ENCODE measurements at regions not wholly inside any gene's neighbourhood (a gene's known extent, or its start where the extent isn't known, plus 50 kb on each side); places are given as distances from the start of the nearest gene placed in this dataset.

DNA sequence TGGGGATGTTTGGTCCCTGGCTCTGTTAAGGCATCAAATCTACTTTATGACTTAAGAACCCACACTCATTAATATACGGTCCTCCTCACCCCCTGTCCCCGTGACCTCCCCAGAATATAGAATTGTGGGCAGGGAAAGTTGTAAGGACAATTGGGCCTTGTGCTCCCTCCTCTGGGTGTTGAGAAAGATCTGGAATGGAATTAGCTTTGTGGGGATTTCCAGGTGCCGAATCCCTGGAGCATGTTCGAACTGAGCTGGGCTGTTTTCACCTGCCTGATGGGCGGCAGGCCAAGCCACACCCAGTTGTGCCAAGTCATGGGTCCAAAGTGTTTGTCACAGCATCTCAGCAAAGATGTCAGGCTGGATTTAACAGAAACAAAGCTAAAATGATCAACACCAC lies 349.3 kb upstream of the KLF3 start:
- ATAC-seq: no peak
- Histone ChIP-seq H3K27me3 (ENCODE audit: control insufficient read depth, insufficient read depth) (no peaks in the 10 kb centered on the region), H3K4me3 (ENCODE audit: low read length) (no peak overlapping the region), H3K4me1 (ENCODE audit: control insufficient read depth, insufficient read depth, low read length) (no peaks in the 10 kb centered on the region), H3K27ac (ENCODE audit: low read length) (no peak overlapping the region), H3K9me3 (ENCODE audit: control insufficient read depth, low read length) (no peaks in the 10 kb centered on the region)
- intact Hi-C loops (cut with DNase I): loop anchor here in 3 of 4 donors (5.0 to 10.0 kb wide), 3 partner anchors 130 to 358 kb away; no protein-coding TSS in a partner anchor
- WGBS: 74% methylated on average over 5 of the region's 5 CpGs
- DNase-seq: no peak

DNA sequence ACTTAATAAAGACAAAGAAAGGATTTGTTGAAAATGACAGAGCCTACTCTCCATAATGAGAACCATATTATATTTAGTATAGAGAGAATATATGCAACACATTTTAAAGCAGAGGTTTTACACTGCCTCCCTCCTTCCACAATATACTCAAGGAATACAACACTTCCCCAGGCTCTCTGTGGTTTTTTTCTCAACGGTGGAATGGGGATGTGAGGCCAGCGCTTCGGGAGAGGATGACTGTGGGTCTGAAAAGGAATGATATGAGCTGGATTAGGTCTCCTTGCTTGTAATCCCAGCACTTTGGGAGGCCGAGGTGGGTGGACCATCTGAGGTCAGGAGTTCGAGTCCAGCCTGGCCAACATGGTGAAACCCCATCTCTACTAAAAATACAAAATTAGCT lies 348.7 kb upstream of the KLF3 start:
- H3K4me1 ChIP-seq (ENCODE audit: control insufficient read depth, insufficient read depth, low read length): no peaks in the 10 kb centered on the region
- H3K27ac ChIP-seq (ENCODE audit: low read length): no peak overlapping the region
- no peak for DNase-seq
- no peak overlapping the region for H3K4me3 ChIP-seq (ENCODE audit: low read length)
- intact Hi-C loops (cut with DNase I): loop anchor here in 3 of 4 donors (5.0 to 10.0 kb wide), 3 partner anchors 130 to 357 kb away; no protein-coding TSS in a partner anchor
- no peaks in the 10 kb centered on the region for H3K27me3 ChIP-seq (ENCODE audit: control insufficient read depth, insufficient read depth)
- WGBS: 83% methylated on average over 5 of the region's 5 CpGs
- no peak for ATAC-seq
- H3K9me3 ChIP-seq (ENCODE audit: control insufficient read depth, low read length): no peaks in the 10 kb centered on the region

DNA sequence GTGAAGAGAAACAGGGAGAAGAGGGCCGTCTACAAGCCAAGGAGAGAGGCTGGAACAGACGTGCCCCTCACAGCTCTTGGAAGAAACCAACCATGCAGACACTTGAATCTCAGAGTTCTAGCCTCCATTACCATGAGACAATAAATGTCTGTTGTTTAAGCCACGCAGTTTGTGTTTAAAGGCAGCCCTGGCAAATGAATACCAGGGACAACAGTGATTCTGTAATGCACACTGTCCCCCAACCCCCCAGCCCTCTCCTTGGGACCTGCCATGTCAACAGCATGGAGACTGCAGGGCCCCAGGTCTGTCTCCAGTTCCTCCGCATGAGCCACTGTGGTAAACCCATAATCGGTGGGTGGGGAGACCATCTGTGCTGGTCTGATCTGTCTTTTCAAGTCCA lies 348.0 kb upstream of the KLF3 start:
- H3K9me3 ChIP-seq (ENCODE audit: control insufficient read depth, low read length): no peaks in the 10 kb centered on the region
- no peak for ATAC-seq
- WGBS: 93% methylated on average over 5 of the region's 5 CpGs
- no peak for DNase-seq
- H3K4me3 ChIP-seq (ENCODE audit: low read length): no peak overlapping the region
- no peak overlapping the region for H3K27ac ChIP-seq (ENCODE audit: low read length)
- no peaks in the 10 kb centered on the region for H3K4me1 ChIP-seq (ENCODE audit: control insufficient read depth, insufficient read depth, low read length)
- intact Hi-C loops (cut with DNase I): loop anchor here in 3 of 4 donors (5.0 to 10.0 kb wide), 3 partner anchors 131 to 356 kb away; no protein-coding TSS in a partner anchor
- no peaks in the 10 kb centered on the region for H3K27me3 ChIP-seq (ENCODE audit: control insufficient read depth, insufficient read depth)

DNA sequence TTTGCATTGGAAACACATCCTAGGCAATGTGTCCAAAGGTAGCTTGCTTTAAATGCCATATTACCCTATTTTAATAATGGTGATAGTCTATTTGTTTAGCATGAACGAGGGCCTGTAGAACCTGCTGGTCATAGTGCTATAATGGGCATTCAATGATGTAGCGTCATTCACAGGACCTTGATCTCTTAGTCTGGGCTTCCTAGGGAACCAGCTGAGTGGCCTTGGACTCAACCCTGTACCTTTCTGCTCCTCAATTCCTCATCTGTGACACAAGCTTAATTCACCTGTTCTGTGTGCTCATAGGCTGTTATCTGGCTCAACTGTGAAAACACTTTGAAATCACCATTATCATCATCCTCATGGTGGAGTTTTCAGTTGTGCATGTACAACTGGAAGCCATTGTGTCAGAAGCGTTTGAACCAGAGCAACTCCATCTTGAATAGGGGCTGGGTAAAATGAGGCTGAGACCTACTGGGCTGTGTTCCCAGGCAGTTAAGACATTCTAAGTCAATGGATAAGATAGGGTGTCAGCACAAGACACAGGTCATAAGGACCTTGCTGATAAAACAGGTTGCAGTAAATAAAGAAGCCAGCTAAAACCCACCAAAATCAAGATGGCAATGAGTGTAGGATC lies 346.8 kb upstream of the KLF3 start:
- Histone ChIP-seq H3K9me3 (ENCODE audit: control insufficient read depth, low read length) (no peaks in the 10 kb centered on the region), H3K4me3 (ENCODE audit: low read length) (no peak overlapping the region), H3K27ac (ENCODE audit: low read length) (no peak overlapping the region), H3K27me3 (ENCODE audit: control insufficient read depth, insufficient read depth) (no peaks in the 10 kb centered on the region), H3K4me1 (ENCODE audit: control insufficient read depth, insufficient read depth, low read length) (no peaks in the 10 kb centered on the region)
- intact Hi-C loops (cut with DNase I): loop anchor here in 3 of 4 donors (5.0 to 10.0 kb wide), 3 partner anchors 132 to 355 kb away; no protein-coding TSS in a partner anchor
- DNase-seq (no peak), ATAC-seq (no peak)
- WGBS: 98% methylated on average over 3 of the region's 3 CpGs

DNA sequence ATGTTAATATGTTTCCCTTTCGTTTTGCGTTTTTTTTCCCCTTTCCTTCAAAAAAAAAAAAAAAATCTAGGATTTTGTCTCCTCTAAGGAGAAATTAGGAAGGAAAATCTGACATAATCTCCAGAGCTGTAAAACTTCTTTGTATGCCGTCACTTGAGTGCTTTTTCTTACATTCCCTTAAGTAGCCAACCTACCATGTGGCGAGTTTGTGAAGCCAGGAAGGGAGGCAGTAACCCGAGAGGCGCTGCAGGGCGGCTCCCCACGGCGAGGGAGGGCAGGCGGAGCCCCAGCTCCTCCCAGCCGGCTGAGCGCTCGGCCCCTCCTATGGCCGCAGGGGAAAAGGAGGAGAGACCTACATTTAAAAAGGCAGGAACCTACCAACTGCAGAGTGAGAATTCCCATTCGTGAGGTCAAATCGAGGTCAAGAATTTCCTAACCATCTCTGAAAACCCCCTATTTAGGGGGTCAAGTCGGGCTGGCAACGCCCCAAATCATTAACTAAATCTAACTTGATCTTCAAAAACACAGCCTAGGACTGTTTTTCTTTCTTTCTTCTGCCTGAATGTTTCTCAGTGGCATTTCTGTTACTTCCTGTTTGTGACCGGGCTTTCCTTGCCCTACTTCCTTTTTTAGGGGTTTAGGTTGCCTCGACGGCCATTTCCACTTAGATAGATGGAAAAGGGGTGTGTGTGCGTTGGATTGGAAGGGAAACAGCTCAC lies 345.1 kb upstream of the KLF3 start:
- peak overlapping the region; percentile 94 for H3K27ac ChIP-seq (ENCODE audit: low read length)
- WGBS: 2% methylated on average over 22 of the region's 22 CpGs
- H3K4me3 ChIP-seq (ENCODE audit: low read length): peak overlapping the region; percentile 46
- no peaks in the 10 kb centered on the region for H3K4me1 ChIP-seq (ENCODE audit: control insufficient read depth, insufficient read depth, low read length)
- ATAC-seq (peak; percentile 98), DNase-seq (peak; percentile 93 to 96 (median 96))
- intact Hi-C loops (cut with DNase I): loop anchor here (2.0 to 10.0 kb wide), 5 partner anchors 134 to 412 kb away; no protein-coding TSS in a partner anchor
- no peaks in the 10 kb centered on the region for H3K9me3 ChIP-seq (ENCODE audit: control insufficient read depth, low read length)
- H3K27me3 ChIP-seq (ENCODE audit: control insufficient read depth, insufficient read depth): no peaks in the 10 kb centered on the region

DNA sequence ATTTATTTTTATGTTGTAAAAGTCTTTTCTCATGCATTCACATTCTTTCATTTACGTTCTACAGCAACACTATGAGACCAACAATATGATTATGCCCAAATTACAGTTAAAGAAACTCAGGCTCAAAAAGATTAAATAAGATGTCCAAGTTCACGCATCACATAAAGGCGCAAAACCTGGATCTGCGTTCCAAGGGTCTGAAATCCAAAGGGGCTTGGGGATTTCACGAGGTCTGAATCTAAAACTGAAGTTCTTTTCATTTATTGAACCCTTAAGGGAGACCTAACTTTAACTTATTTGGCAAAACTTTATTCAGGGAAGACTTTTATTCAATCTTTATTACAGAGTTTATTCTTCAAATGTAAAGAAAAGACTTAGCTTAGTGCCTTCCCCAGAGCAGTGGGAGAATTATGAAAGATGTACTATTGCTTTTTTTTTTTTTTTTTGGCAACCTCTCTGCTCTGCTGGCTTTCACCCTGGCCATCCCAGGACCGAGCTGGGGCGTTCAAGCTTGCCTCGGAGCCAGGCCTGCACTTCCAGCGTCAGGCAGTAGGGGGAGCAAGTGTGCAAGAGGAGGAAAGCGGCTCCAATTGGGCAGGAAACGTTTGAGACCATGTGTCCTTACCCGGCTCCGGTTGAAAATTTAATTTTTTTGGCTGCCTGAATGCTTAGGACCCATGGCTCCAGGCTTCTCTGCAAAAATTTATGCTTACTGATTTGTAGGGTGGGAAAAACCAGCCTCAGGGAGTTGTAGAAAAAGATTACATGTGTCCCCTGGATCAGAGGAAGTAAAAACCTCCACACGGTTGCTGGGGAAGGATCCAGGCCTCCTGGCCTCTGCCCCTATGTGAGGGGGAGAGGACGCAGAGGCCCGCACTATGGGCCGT lies 344.3 kb upstream of the KLF3 start:
- intact Hi-C loops (cut with DNase I): loop anchor here (2.0 to 10.0 kb wide), 8 partner anchors 65 to 411 kb away; partner anchors contain the start of gene KLF3 (in 1 of the 4)
- peak; percentile 83 to 85 for ATAC-seq
- Histone ChIP-seq H3K9me3 (ENCODE audit: control insufficient read depth, low read length) (no peaks in the 10 kb centered on the region), H3K27ac (ENCODE audit: low read length) (peak overlapping the region; percentile 94), H3K27me3 (ENCODE audit: control insufficient read depth, insufficient read depth) (no peaks in the 10 kb centered on the region), H3K4me1 (ENCODE audit: control insufficient read depth, insufficient read depth, low read length) (no peaks in the 10 kb centered on the region), H3K4me3 (ENCODE audit: low read length) (peak overlapping the region; percentile 46)
- peak; percentile 93 to 98 (median 98) for DNase-seq
- 18% methylated on average over 17 of the region's 17 CpGs for WGBS

DNA sequence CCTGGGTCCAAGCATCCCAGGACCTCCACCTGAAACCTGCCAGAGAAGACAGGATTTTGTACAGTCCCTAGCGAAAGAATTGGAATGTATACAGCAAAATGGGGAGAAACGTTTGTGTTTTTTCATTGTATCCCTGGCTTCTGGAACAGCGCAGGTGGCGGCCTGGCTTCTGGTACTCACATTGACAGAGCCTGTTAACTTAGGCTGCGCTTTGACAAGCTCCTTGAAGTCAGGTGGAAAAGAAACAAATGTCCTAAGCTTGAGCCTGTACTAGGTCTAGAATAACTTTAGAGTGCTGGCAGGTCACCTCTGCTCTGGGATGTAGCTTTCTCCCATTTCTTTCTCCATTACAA lies 343.7 kb upstream of the KLF3 start:
- Histone ChIP-seq H3K4me1 (ENCODE audit: control insufficient read depth, insufficient read depth, low read length) (no peaks in the 10 kb centered on the region), H3K4me3 (ENCODE audit: low read length) (no peak overlapping the region), H3K9me3 (ENCODE audit: control insufficient read depth, low read length) (no peaks in the 10 kb centered on the region), H3K27ac (ENCODE audit: low read length) (peak overlapping the region; percentile 30), H3K27me3 (ENCODE audit: control insufficient read depth, insufficient read depth) (no peaks in the 10 kb centered on the region)
- 79% methylated on average over 5 of the region's 5 CpGs for WGBS
- ATAC-seq (no peak), DNase-seq (peak in 1 of 3 donors; percentile 54)
- intact Hi-C loops (cut with DNase I): loop anchor here in 3 of 4 donors (2.0 to 5.0 kb wide), 4 partner anchors 64 to 352 kb away; partner anchors contain the start of gene KLF3 (in 1 of the 3)

DNA sequence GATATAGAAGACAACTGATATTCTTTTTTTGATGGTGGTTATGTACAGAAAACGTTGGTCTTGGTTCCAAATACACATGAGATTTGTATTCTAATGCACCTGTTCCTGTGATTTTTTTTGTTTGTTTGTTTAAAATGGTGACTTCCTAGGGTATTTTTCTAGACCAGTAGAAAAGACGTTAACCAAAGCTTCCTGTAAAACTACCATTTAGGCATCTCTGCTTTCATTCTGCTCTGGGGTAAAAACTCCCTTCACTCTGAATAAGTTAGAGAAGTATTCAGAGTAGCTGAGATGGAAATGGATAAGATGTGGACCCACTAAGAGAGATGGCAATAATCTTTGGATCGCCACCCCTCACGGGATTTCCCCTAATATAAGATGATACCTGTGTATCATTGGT lies 343.2 kb upstream of the KLF3 start:
- 77% methylated on average over 4 of the region's 4 CpGs for WGBS
- Histone ChIP-seq H3K9me3 (ENCODE audit: control insufficient read depth, low read length) (no peaks in the 10 kb centered on the region), H3K4me1 (ENCODE audit: control insufficient read depth, insufficient read depth, low read length) (no peaks in the 10 kb centered on the region), H3K4me3 (ENCODE audit: low read length) (no peak overlapping the region), H3K27ac (ENCODE audit: low read length) (no peak overlapping the region), H3K27me3 (ENCODE audit: control insufficient read depth, insufficient read depth) (no peaks in the 10 kb centered on the region)
- DNase-seq (no peak), ATAC-seq (no peak)
- intact Hi-C loops (cut with DNase I): loop anchor here in 3 of 4 donors (2.0 to 5.0 kb wide), 4 partner anchors 64 to 351 kb away; partner anchors contain the start of gene KLF3 (in 1 of the 3)

DNA sequence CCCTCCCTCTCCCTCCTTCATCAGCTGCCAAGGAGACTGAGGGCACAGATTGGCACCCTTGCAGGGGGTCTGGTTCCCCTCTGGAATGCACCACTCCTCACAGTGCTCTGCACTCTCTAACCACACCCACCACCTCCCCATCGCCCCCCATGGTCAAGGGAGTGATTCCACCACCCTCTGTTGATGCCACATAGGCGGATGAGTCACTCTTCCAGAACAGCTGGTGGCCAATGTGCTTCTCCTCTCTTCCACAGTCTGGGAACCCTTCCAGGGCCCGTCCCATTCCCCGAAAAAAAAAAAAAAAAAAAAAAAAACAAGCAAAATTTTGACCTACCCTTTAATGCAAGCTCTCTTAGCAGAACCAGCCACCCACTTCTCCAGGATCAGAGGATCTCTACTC lies 341.3 kb upstream of the KLF3 start:
- DNase-seq (peak; percentile 69 to 84 (median 73)), ATAC-seq (peak; percentile 21 to 23)
- Histone ChIP-seq H3K4me3 (ENCODE audit: low read length) (no peak overlapping the region), H3K27me3 (ENCODE audit: control insufficient read depth, insufficient read depth) (no peaks in the 10 kb centered on the region), H3K27ac (ENCODE audit: low read length) (no peak overlapping the region), H3K9me3 (ENCODE audit: control insufficient read depth, low read length) (no peaks in the 10 kb centered on the region), H3K4me1 (ENCODE audit: control insufficient read depth, insufficient read depth, low read length) (no peaks in the 10 kb centered on the region)
- 43% methylated on average over 4 of the region's 4 CpGs for whole genome bisulfite sequencing
- intact Hi-C loops (cut with DNase I): loop anchor here in 3 of 4 donors (5.0 kb wide), 3 partner anchors 145 to 350 kb away; partner anchors contain the start of gene KLF3 (in 1 of the 3)

DNA sequence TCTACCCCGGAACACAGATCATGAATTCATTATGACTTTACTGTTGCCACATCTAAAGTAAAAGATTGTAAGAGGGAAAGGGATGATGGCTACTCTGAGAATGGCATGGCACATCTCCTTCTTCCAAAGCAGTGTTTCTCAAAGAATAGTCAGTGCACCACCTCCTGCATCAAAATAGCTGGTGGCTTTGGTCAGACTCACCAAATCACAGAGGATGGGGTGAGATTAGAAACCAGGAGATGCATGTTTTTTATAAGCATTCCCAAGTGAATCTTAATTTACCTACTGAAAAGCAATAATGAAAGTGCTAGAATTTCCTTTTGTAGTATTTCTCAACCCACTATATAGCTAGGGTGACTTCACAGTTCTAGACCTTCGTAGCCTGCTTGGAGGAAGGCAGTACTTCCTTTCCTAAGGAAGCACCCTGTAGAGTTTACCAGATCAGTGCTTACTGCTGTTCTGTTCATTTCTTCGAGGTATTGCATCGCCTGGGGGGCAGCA lies 340.8 kb upstream of the KLF3 start:
- 78% methylated on average over 4 of the region's 4 CpGs for WGBS
- no peak overlapping the region for H3K27ac ChIP-seq (ENCODE audit: low read length)
- H3K4me3 ChIP-seq (ENCODE audit: low read length): no peak overlapping the region
- no peaks in the 10 kb centered on the region for H3K4me1 ChIP-seq (ENCODE audit: control insufficient read depth, insufficient read depth, low read length)
- intact Hi-C loops (cut with DNase I): loop anchor here in 3 of 4 donors (5.0 kb wide), 3 partner anchors 146 to 349 kb away; partner anchors contain the start of gene KLF3 (in 1 of the 3)
- H3K27me3 ChIP-seq (ENCODE audit: control insufficient read depth, insufficient read depth): no peaks in the 10 kb centered on the region
- H3K9me3 ChIP-seq (ENCODE audit: control insufficient read depth, low read length): no peaks in the 10 kb centered on the region
- ATAC-seq (no peak), DNase-seq (no peak)

Data from right cardiac atrium (tissue), 5 donors.